ENCODE measurements at regions not wholly inside any gene's neighbourhood (a gene's known extent, or its start where the extent isn't known, plus 50 kb on each side); places are given as distances from the start of the nearest gene placed in this dataset.

DNA sequence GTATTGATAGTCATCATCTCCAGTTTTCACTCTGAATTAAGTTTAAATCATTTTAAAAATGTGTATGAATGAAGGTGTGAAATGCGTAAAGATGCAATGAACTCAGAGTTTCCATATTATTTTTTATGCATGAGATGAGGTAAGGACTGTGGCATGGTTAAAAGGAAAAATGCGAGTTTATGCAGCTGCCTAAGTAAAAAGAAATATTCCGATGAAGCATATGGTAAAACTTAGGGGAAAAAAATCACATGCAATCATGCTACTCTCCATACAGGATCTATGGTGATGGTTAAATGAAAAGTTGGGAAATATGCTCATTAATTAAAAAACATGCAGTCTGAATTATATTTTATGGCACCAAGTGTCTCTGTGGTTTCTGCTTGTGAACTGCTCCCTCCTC, 77.5 kb upstream of the SP8 start:
- Histone ChIP-seq H3K27me3 (replicated peaks; ENCODE audit: insufficient read depth, low read length) (no peaks in the 10 kb centered on the region), H3K4me2 (ENCODE audit: low read depth, low read length) (no peak overlapping the region), H2AFZ (ENCODE audit: low read length) (no peak overlapping the region), H3K4me1 (ENCODE audit: low read length) (no peaks in the 10 kb centered on the region), H3K9me3 (replicated peaks; ENCODE audit: insufficient read depth, low read length) (no peaks in the 10 kb centered on the region), H3K9me2 (replicated peaks; ENCODE audit: insufficient read depth, low read length) (no peaks in the 10 kb centered on the region), H3F3A (ENCODE audit: insufficient read depth, low read length) (no peaks in the 10 kb centered on the region), H4K20me1 (ENCODE audit: insufficient read depth, low read length) (no peaks in the 10 kb centered on the region), H3K9ac (ENCODE audit: low read length) (no peak overlapping the region), H3K79me2 (ENCODE audit: low read length) (no peaks in the 10 kb centered on the region), H3K4me3 (ENCODE audit: low read length) (no peak overlapping the region), H3K27ac (ENCODE audit: low read length) (no peak overlapping the region), H3K36me3 (replicated peaks; ENCODE audit: insufficient read depth, low read length) (no peaks in the 10 kb centered on the region)
- no peak for DNase-seq
- TF ChIP-seq, protein P1, sequence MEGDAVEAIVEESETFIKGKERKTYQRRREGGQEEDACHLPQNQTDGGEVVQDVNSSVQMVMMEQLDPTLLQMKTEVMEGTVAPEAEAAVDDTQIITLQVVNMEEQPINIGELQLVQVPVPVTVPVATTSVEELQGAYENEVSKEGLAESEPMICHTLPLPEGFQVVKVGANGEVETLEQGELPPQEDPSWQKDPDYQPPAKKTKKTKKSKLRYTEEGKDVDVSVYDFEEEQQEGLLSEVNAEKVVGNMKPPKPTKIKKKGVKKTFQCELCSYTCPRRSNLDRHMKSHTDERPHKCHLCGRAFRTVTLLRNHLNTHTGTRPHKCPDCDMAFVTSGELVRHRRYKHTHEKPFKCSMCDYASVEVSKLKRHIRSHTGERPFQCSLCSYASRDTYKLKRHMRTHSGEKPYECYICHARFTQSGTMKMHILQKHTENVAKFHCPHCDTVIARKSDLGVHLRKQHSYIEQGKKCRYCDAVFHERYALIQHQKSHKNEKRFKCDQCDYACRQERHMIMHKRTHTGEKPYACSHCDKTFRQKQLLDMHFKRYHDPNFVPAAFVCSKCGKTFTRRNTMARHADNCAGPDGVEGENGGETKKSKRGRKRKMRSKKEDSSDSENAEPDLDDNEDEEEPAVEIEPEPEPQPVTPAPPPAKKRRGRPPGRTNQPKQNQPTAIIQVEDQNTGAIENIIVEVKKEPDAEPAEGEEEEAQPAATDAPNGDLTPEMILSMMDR (IDR thresholded peaks at IDR 0.05; ENCODE audit: low read length), result no peak
- TF ChIP-seq EZH2phosphoT487 (IDR thresholded peaks at IDR 0.05; ENCODE audit: low read length) (no peak), EZH2 (optimal IDR thresholded peaks at IDR 0.05; ENCODE audit: low read depth, low read length) (no peak)

DNA sequence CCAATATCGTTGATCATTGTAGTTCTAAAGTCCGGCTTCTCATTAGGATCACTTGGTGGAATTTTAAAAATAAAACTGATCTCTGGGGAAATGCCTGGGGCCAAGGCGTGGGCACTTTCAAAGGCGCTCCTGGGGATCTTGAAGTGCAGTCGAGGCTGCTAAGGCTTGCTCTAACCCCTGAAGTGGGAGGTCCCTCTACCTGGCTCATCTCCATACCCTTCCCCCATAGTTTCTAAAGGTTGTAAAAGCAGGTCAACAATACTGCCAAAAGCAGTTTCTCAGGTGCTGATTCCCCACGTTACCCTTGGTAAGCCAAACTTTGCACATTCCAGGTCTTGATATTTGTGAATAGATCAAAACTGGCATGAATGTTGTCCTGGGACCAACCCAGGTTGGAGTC, 79.0 kb upstream of the SP8 start:
- no peaks in the 10 kb centered on the region for H3K9me3 ChIP-seq (replicated peaks; ENCODE audit: insufficient read depth, low read length)
- DNase-seq, result no peak
- H3K4me1 ChIP-seq (ENCODE audit: low read length), result no peaks in the 10 kb centered on the region
- H4K20me1 ChIP-seq (ENCODE audit: insufficient read depth, low read length), result no peaks in the 10 kb centered on the region
- H3K9ac ChIP-seq (ENCODE audit: low read length), result no peak overlapping the region
- H3K9me2 ChIP-seq (replicated peaks; ENCODE audit: insufficient read depth, low read length), result no peaks in the 10 kb centered on the region
- H3K4me2 ChIP-seq (ENCODE audit: low read depth, low read length), result no peak overlapping the region
- TF ChIP-seq, protein P1 (IDR thresholded peaks at IDR 0.05; ENCODE audit: low read length), result no peak
- no peak for TF ChIP-seq EZH2 (optimal IDR thresholded peaks at IDR 0.05; ENCODE audit: low read depth, low read length)
- no peak overlapping the region for H3K27ac ChIP-seq (ENCODE audit: low read length)
- no peak overlapping the region for H2AFZ ChIP-seq (ENCODE audit: low read length)
- no peaks in the 10 kb centered on the region for H3K36me3 ChIP-seq (replicated peaks; ENCODE audit: insufficient read depth, low read length)
- no peaks in the 10 kb centered on the region for H3K27me3 ChIP-seq (replicated peaks; ENCODE audit: insufficient read depth, low read length)
- H3F3A ChIP-seq (ENCODE audit: insufficient read depth, low read length), result no peaks in the 10 kb centered on the region
- H3K79me2 ChIP-seq (ENCODE audit: low read length), result no peaks in the 10 kb centered on the region
- no peak overlapping the region for H3K4me3 ChIP-seq (ENCODE audit: low read length)

DNA sequence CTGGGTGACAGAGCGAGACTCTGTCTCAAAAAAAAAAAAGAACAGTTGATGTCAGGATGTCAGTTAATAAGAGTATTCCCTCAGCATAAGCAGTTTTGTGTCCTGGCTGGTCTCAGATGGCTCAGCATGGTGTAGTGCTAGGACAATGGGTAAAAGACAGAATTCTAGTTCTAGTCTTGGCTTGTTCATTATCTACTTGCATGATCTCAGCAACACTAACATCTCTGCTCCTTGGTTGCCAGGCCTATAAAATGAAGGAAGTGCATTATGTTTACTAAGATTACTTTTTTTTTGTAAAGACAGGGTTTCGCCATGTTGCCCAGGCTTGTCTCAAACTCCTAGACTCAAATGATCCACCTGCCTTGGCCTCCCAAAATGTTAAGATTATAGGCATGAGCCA, 84.3 kb upstream of the SP8 start:
- H3K4me1 ChIP-seq (ENCODE audit: low read length), result no peaks in the 10 kb centered on the region
- H3K9me3 ChIP-seq (replicated peaks; ENCODE audit: insufficient read depth, low read length), result no peaks in the 10 kb centered on the region
- no peaks in the 10 kb centered on the region for H3K27me3 ChIP-seq (replicated peaks; ENCODE audit: insufficient read depth, low read length)
- no peaks in the 10 kb centered on the region for H3K36me3 ChIP-seq (replicated peaks; ENCODE audit: insufficient read depth, low read length)
- no peak overlapping the region for H3K4me3 ChIP-seq (ENCODE audit: low read length)
- no peak for DNase-seq
- no peak overlapping the region for H3K9ac ChIP-seq (ENCODE audit: low read length)
- no peak overlapping the region for H3K4me2 ChIP-seq (ENCODE audit: low read depth, low read length)
- H2AFZ ChIP-seq (ENCODE audit: low read length), result no peak overlapping the region
- H3F3A ChIP-seq (ENCODE audit: insufficient read depth, low read length), result no peaks in the 10 kb centered on the region
- H3K79me2 ChIP-seq (ENCODE audit: low read length), result no peaks in the 10 kb centered on the region
- H3K27ac ChIP-seq (ENCODE audit: low read length), result no peak overlapping the region
- no peak for TF ChIP-seq EZH2phosphoT487 (IDR thresholded peaks at IDR 0.05; ENCODE audit: low read length)
- TF ChIP-seq, protein P1 (IDR thresholded peaks at IDR 0.05; ENCODE audit: low read length), result no peak
- no peak for TF ChIP-seq EZH2 (optimal IDR thresholded peaks at IDR 0.05; ENCODE audit: low read depth, low read length)
- H3K9me2 ChIP-seq (replicated peaks; ENCODE audit: insufficient read depth, low read length), result no peaks in the 10 kb centered on the region
- H4K20me1 ChIP-seq (ENCODE audit: insufficient read depth, low read length), result no peaks in the 10 kb centered on the region

All from MM.1S (cell line).